ENCODE measurements at regions not wholly inside any gene's neighbourhood (a gene's known extent, or its start where the extent isn't known, plus 50 kb on each side); places are given as distances from the start of the nearest gene placed in this dataset.

DNA sequence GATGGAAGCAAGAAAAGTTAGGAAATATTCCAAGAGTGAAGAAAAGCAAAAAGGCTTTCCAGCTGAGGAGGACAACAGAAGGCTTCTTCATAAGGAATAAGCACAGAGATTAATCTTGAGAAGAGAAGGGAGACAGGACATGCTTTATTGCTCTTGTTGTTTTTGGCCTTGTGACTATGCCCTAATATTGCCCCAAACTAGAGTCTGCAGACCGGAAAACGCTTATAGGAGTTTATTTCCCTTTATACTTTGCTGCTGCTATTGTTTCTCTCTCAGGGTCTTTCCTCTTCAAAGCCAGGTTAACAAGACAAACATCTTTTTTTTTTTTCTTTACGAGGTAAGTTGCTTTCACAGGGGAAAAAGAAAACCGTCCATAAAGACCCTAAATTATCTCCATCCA lies 991.4 kb downstream of the ADGRL2 start:
- no peak overlapping the region for H3K27ac Mint-ChIP-seq (ENCODE audit: unreplicated experiment)
- TF ChIP-seq, protein P1, sequence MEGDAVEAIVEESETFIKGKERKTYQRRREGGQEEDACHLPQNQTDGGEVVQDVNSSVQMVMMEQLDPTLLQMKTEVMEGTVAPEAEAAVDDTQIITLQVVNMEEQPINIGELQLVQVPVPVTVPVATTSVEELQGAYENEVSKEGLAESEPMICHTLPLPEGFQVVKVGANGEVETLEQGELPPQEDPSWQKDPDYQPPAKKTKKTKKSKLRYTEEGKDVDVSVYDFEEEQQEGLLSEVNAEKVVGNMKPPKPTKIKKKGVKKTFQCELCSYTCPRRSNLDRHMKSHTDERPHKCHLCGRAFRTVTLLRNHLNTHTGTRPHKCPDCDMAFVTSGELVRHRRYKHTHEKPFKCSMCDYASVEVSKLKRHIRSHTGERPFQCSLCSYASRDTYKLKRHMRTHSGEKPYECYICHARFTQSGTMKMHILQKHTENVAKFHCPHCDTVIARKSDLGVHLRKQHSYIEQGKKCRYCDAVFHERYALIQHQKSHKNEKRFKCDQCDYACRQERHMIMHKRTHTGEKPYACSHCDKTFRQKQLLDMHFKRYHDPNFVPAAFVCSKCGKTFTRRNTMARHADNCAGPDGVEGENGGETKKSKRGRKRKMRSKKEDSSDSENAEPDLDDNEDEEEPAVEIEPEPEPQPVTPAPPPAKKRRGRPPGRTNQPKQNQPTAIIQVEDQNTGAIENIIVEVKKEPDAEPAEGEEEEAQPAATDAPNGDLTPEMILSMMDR (IDR thresholded peaks at IDR 0.05) = no peak
- H3K36me3 Mint-ChIP-seq (ENCODE audit: unreplicated experiment) = no peaks in the 10 kb centered on the region
- DNase-seq (ENCODE audit: extremely low spot score, unreplicated experiment) = no peak
- H3K4me3 Mint-ChIP-seq (ENCODE audit: unreplicated experiment) = no peak overlapping the region
- H3K4me1 Mint-ChIP-seq (ENCODE audit: unreplicated experiment) = peaks cover 5% of the 10 kb centered on the region
- no peaks in the 10 kb centered on the region for H3K9me3 Mint-ChIP-seq (ENCODE audit: unreplicated experiment)
- no peaks in the 10 kb centered on the region for H3K27me3 Mint-ChIP-seq (ENCODE audit: unreplicated experiment)

DNA sequence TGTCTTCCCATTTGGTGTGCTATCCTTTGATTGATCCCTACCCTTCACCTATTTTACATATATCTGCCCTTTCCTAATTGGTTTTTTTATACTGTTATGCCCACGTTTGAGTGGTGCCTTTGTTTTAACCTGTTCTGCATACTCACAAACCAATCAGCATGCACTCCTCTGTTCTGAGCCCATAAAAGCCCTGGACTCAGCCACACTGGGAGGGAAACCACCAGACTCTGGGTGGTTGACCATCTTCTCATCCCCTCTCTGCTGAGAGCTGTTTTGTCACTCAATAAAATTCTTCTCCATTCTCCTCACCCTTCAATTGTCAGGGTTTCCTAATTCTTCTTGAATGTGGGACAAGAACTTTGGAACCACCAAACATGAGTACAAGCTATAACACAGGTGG lies 989.8 kb downstream of the ADGRL2 start:
- Mint-ChIP-seq H3K9me3 (ENCODE audit: unreplicated experiment) (no peaks in the 10 kb centered on the region), H3K4me3 (ENCODE audit: unreplicated experiment) (no peak overlapping the region), H3K27me3 (ENCODE audit: unreplicated experiment) (no peaks in the 10 kb centered on the region), H3K4me1 (ENCODE audit: unreplicated experiment) (peaks cover 7% of the 10 kb centered on the region), H3K36me3 (ENCODE audit: unreplicated experiment) (no peaks in the 10 kb centered on the region), H3K27ac (ENCODE audit: unreplicated experiment) (no peak overlapping the region)
- no peak for DNase-seq (ENCODE audit: extremely low spot score, unreplicated experiment)
- TF ChIP-seq, protein P1 (IDR thresholded peaks at IDR 0.05) = no peak

DNA sequence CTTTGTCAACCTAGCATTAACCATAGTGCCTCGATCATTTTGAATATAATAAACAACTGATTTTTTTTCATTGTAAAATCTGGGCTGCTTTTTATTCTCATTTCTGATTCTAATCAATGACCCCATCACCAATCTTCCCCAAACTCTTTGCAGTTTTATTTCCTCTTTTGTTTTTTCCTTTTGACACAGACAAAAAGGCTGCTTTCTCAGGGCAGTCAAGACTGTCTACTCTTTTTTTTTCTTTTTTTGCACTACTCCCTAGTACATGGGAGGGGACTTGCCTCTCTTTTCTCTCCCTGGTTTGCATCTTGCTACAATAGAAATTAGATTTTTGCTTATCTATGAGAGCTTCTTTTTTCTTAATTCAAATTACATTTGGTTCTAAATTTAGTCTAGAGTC lies 987.9 kb downstream of the ADGRL2 start:
- TF ChIP-seq, protein P1 (IDR thresholded peaks at IDR 0.05) = no peak
- H3K4me3 Mint-ChIP-seq (ENCODE audit: unreplicated experiment) = no peak overlapping the region
- H3K4me1 Mint-ChIP-seq (ENCODE audit: unreplicated experiment) = peaks cover 13% of the 10 kb centered on the region
- DNase-seq (ENCODE audit: extremely low spot score, unreplicated experiment) = no peak
- H3K9me3 Mint-ChIP-seq (ENCODE audit: unreplicated experiment) = no peaks in the 10 kb centered on the region
- no peaks in the 10 kb centered on the region for H3K27me3 Mint-ChIP-seq (ENCODE audit: unreplicated experiment)
- no peaks in the 10 kb centered on the region for H3K36me3 Mint-ChIP-seq (ENCODE audit: unreplicated experiment)
- no peak overlapping the region for H3K27ac Mint-ChIP-seq (ENCODE audit: unreplicated experiment)

DNA sequence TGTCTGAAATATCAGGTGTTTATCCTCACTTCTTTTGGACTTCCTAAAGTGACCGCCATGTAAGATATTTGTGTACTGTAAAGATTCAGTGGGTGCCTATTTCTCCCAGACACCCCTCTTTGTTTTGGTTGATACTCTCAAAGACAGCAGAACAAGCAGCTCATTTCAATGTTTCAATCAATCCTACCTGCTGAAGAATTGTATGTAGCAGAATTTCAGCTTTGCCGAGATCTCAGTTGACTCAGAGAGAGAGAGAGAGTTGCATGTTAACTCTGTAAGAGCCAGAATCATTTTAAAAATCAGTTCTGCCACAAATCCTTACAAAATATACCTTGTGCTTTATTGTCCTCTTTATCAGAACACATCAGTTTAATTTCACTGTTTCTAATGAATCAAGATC lies 987.3 kb downstream of the ADGRL2 start:
- H3K27me3 Mint-ChIP-seq (ENCODE audit: unreplicated experiment) = no peaks in the 10 kb centered on the region
- H3K27ac Mint-ChIP-seq (ENCODE audit: unreplicated experiment) = no peak overlapping the region
- H3K9me3 Mint-ChIP-seq (ENCODE audit: unreplicated experiment) = no peaks in the 10 kb centered on the region
- no peak overlapping the region for H3K4me3 Mint-ChIP-seq (ENCODE audit: unreplicated experiment)
- H3K4me1 Mint-ChIP-seq (ENCODE audit: unreplicated experiment) = peaks cover 13% of the 10 kb centered on the region
- TF ChIP-seq, protein P1 (IDR thresholded peaks at IDR 0.05) = no peak
- H3K36me3 Mint-ChIP-seq (ENCODE audit: unreplicated experiment) = no peaks in the 10 kb centered on the region
- no peak for DNase-seq (ENCODE audit: extremely low spot score, unreplicated experiment)

DNA sequence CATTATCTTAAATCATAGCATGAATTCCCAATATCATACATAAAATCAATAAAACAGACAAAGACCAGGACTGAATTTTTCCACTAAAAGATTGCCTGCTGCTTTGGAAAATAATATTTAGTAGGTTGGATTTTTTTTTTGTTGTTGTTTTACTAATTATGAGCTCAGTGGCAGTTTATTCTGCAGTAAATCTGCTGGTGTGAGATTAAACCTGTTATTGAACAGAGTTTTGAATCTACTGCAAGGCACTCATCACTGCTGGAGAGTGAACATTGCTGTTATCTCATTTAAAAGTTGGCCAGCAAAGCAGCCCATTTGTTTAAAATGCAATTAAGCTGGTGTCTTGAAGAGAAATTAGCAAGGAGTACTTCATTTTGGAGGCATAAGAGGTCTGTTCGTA lies 986.1 kb downstream of the ADGRL2 start:
- H3K9me3 Mint-ChIP-seq (ENCODE audit: unreplicated experiment) = no peaks in the 10 kb centered on the region
- no peaks in the 10 kb centered on the region for H3K36me3 Mint-ChIP-seq (ENCODE audit: unreplicated experiment)
- no peaks in the 10 kb centered on the region for H3K27me3 Mint-ChIP-seq (ENCODE audit: unreplicated experiment)
- peaks cover 13% of the 10 kb centered on the region for H3K4me1 Mint-ChIP-seq (ENCODE audit: unreplicated experiment)
- H3K27ac Mint-ChIP-seq (ENCODE audit: unreplicated experiment) = no peak overlapping the region
- TF ChIP-seq, protein P1 (IDR thresholded peaks at IDR 0.05) = no peak
- no peak overlapping the region for H3K4me3 Mint-ChIP-seq (ENCODE audit: unreplicated experiment)
- DNase-seq (ENCODE audit: extremely low spot score, unreplicated experiment) = no peak

Data from osteocyte (in vitro differentiated cells).